ENCODE measurements at regions not wholly inside any gene's neighbourhood (a gene's known extent, or its start where the extent isn't known, plus 50 kb on each side); places are given as distances from the start of the nearest gene placed in this dataset.

- DNase-seq (ENCODE audit: low spot score), result no peak
These were observed 49.9 kb upstream of the HS6ST1 start for GRCh38 chr2:128368437-128369107.

GRCh38 chr2:128369108-128369555, 50.5 kb upstream of the HS6ST1 start:
- no peak for DNase-seq (ENCODE audit: low spot score)

GRCh38 chr2:128369602-128370467, 51.2 kb upstream of the HS6ST1 start:
- DNase-seq (ENCODE audit: low spot score), result no peak

- no peak for DNase-seq (ENCODE audit: low spot score)
These were observed 52.0 kb upstream of the HS6ST1 start for GRCh38 chr2:128370468-128371247.

GRCh38 chr2:128371248-128371630, 52.6 kb upstream of the HS6ST1 start:
- DNase-seq (ENCODE audit: low spot score), result no peak

GRCh38 chr2:128371648-128372345, 53.1 kb upstream of the HS6ST1 start:
- no peak for DNase-seq (ENCODE audit: low spot score)

GRCh38 chr2:128372621-128373341, 54.1 kb upstream of the HS6ST1 start:
- DNase-seq (ENCODE audit: low spot score), result no peak

GRCh38 chr2:128373451-128374000, 54.9 kb upstream of the HS6ST1 start:
- no peak for DNase-seq (ENCODE audit: low spot score)

GRCh38 chr2:128374001-128374710, 55.5 kb upstream of the HS6ST1 start:
- no peak for DNase-seq (ENCODE audit: low spot score)

GRCh38 chr2:128374711-128375413, 56.2 kb upstream of the HS6ST1 start:
- no peak for DNase-seq (ENCODE audit: low spot score)

GRCh38 chr2:128375454-128375853, 56.8 kb upstream of the HS6ST1 start:
- no peak for DNase-seq (ENCODE audit: low spot score)

- DNase-seq (ENCODE audit: low spot score), result no peak
These were observed 57.8 kb upstream of the HS6ST1 start for GRCh38 chr2:128376241-128377041.

GRCh38 chr2:128377071-128377910, 58.6 kb upstream of the HS6ST1 start:
- DNase-seq (ENCODE audit: low spot score), result no peak

GRCh38 chr2:128378231-128379020, 59.8 kb upstream of the HS6ST1 start:
- DNase-seq (ENCODE audit: low spot score), result no peak

GRCh38 chr2:128379021-128380015, 60.6 kb upstream of the HS6ST1 start:
- no peak for DNase-seq (ENCODE audit: low spot score)
